ENCODE measurements at regions not wholly inside any gene's neighbourhood (a gene's known extent, or its start where the extent isn't known, plus 50 kb on each side); places are given as distances from the start of the nearest gene placed in this dataset.

- no peak for TF ChIP-seq CTCF (IDR thresholded peaks at IDR 0.05 in 8 of 11, conservative IDR thresholded peaks at IDR 0.05 in 3 of 11)
- TF ChIP-seq POLR2A (IDR thresholded peaks at IDR 0.05): no peak
These were observed 331.6 kb downstream of the PCNX1 start for GRCh38 chr14:71238835-71239234.
